ENCODE measurements at regions not wholly inside any gene's neighbourhood (a gene's known extent, or its start where the extent isn't known, plus 50 kb on each side); places are given as distances from the start of the nearest gene placed in this dataset.

DNA sequence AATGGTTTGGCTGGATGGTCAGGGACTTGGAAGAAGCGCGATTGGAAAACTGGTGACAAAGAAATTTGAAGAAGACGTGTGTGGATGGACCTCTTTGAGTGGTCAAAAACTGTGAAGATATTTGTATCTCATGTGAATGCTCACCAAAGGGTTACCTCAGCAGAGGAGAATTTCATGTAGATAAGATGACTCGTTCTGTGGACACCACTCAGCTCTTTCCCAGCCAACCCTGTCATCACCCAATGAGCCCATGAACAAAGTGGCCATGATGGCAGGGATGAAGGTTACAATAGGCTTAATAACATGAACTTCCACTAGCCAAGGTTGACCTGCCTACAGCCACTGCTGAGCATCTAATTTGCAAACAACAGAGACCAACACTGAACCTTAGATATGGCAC is 248.3 kb downstream of the KCNE4 start:
- TF ChIP-seq, protein P1, sequence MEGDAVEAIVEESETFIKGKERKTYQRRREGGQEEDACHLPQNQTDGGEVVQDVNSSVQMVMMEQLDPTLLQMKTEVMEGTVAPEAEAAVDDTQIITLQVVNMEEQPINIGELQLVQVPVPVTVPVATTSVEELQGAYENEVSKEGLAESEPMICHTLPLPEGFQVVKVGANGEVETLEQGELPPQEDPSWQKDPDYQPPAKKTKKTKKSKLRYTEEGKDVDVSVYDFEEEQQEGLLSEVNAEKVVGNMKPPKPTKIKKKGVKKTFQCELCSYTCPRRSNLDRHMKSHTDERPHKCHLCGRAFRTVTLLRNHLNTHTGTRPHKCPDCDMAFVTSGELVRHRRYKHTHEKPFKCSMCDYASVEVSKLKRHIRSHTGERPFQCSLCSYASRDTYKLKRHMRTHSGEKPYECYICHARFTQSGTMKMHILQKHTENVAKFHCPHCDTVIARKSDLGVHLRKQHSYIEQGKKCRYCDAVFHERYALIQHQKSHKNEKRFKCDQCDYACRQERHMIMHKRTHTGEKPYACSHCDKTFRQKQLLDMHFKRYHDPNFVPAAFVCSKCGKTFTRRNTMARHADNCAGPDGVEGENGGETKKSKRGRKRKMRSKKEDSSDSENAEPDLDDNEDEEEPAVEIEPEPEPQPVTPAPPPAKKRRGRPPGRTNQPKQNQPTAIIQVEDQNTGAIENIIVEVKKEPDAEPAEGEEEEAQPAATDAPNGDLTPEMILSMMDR (conservative IDR thresholded peaks at IDR 0.05): no peak
- no peak for TF ChIP-seq ZFX (IDR thresholded peaks at IDR 0.05)

Data from C4-2B (cell line).